ENCODE measurements at regions not wholly inside any gene's neighbourhood (a gene's known extent, or its start where the extent isn't known, plus 50 kb on each side); places are given as distances from the start of the nearest gene placed in this dataset. TPM values are rescaled to one million over a fixed set of nuclear protein-coding genes. Genes with fewer than 3 reads are reported as not detected.

GRCh38 chr22:25511725-25512124 is 52.8 kb upstream of the GRK3 start:
- H3K36me3 Mint-ChIP-seq, result peaks cover 15% of the 10 kb centered on the region
- peaks cover 18% of the 10 kb centered on the region for H3K4me1 Mint-ChIP-seq (ENCODE audit: unreplicated experiment)
- no peak for TF ChIP-seq CTCF (conservative IDR thresholded peaks at IDR 0.05)
- H3K9me3 Mint-ChIP-seq, result no peaks in the 10 kb centered on the region
- no peak overlapping the region for H3K27ac Mint-ChIP-seq
- H3K4me3 Mint-ChIP-seq, result no peak overlapping the region
- no peak for DNase-seq (ENCODE audit: extremely low spot score, unreplicated experiment)
- no peaks in the 10 kb centered on the region for H3K27me3 Mint-ChIP-seq

GRCh38 chr22:25514436-25515180 is 49.9 kb upstream of the GRK3 start:
- Mint-ChIP-seq H3K4me3 (no peak overlapping the region), H3K4me1 (ENCODE audit: unreplicated experiment) (peaks cover 14% of the 10 kb centered on the region), H3K36me3 (peaks cover 6% of the 10 kb centered on the region), H3K9me3 (no peaks in the 10 kb centered on the region), H3K27me3 (no peaks in the 10 kb centered on the region), H3K27ac (peak overlapping the region; percentile 48)
- DNase-seq (ENCODE audit: extremely low spot score, unreplicated experiment), result no peak
- TF ChIP-seq CTCF (conservative IDR thresholded peaks at IDR 0.05), result no peak

Small RNAs in the stretch of these regions (microRNA-seq; reads per million reads assigned to microRNA genes)
- gene MIR6817, result not detected
